GM12892 (cell line): ENCODE measurements at regions not wholly inside any gene's neighbourhood (a gene's known extent, or its start where the extent isn't known, plus 50 kb on each side); places are given as distances from the start of the nearest gene placed in this dataset.

ENCODE experiments used
- DNase-seq: peaks from one replicate; pipeline ENCODE4 v3.0.0; 2011; ENCODE audit not compliant: insufficient read length
- FAIRE-seq: peaks from 2 replicates; lab custom pipeline; 2011; peaks lifted over from hg19 to GRCh38; lab: Jason Lieb, UNC
- POLR2A ChIP-seq: IDR thresholded peaks from 2 replicates; pipeline ENCODE4 v1.6.1; 2011; ENCODE audit warnings: low read depth, low read length, control low read depth
- POLR2AphosphoS5 ChIP-seq: IDR thresholded peaks from 2 replicates; pipeline ENCODE4 v1.6.1; 2011; ENCODE audit warnings: low read depth, low read length, control low read depth
- TAF1 ChIP-seq: IDR thresholded peaks from 2 replicates; pipeline ENCODE4 v1.6.1; 2011; ENCODE audit warnings: low read depth, mild to moderate bottlenecking, control low read depth, low read length, borderline replicate concordance

DNA sequence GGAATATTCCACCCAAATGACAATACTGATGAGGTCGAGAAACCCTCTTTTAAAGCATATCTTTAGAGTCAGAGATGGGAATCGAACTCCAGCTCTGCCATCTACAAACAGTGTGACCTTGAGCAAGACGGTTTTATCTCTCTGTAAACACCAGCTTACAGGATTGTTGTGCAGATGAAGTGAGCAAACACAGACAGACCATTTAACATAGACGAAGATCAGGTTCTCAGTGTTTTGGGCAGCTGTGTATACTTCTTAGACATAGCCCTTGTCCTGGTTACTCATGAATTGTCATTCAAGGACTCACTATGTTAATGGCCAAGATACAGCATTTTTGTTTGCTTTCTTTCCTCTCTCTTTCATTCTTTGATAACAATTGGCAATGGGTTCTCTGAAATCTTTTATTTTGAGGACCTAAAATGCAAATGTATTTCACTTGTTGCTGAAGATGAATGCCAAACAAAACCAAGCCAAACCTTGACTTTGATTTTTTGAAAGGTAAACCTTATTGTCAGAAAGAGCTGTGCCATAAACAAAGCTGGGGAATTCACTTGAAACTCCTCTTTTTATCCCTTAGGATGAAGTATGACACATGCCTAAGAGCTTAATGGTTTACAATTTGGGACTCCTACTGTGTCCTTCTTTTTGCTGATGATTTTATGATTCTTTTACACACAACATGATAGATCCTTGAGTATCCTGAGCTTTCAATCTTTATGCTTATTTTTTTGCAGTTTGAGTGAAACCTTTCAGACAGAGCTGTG is 250.0 kb upstream of the PDZRN3 start:
- FAIRE-seq (no peak), DNase-seq (no peak)
- TF ChIP-seq POLR2AphosphoS5 (no peak), POLR2A (no peak), TAF1 (no peak)

DNA sequence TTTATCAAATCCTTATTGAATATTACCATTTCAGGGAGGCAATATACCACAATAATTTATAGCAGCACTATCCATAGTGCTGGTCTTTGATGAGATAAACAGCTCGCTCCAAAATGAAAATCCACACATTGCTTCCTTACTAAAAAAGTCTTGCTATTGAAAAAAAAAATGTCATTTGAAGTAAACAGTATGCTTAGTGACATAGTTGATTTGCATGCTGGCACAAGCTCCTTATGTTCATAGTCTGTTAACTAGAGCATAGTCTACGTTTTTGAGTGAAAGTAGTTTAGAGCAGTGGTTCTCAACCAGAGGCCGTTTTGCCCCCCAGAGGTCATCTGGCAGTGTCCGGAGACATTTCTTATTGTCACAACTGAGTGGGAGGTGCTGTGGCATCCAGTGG is 249.4 kb upstream of the PDZRN3 start:
- no peak for FAIRE-seq
- TF ChIP-seq TAF1 (no peak), POLR2A (no peak), POLR2AphosphoS5 (no peak)
- DNase-seq = no peak

DNA sequence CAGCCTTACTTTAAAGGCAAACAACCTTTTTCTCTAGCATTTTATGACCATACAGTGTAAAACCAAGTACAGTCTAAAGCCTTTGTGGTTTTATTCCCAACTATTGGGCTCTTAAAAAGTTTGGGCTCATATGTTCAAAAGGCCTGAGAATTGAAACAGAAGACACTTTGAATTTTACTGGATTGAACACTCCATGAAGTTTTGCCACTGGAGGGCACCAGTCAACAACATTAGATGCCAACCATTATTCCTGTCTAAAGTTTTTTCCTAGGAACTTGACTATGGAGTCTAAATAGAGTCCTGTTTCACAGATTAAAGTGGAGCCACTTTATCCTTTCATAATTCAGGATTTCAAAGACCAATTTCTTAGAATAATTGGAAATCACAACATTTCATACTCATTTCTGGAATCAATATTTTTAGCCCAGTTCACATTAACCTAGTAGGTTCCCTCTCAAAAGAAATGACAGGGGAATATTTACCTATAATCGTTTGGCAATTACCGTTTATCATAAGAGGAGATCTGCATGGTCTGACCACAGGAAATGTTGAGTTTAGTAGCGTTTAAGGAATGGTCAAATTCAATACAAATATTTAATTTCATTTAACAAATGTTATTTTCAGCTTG is 244.1 kb upstream of the PDZRN3 start:
- DNase-seq (no peak), FAIRE-seq (no peak)
- TF ChIP-seq POLR2A (no peak), TAF1 (no peak), POLR2AphosphoS5 (no peak)

DNA sequence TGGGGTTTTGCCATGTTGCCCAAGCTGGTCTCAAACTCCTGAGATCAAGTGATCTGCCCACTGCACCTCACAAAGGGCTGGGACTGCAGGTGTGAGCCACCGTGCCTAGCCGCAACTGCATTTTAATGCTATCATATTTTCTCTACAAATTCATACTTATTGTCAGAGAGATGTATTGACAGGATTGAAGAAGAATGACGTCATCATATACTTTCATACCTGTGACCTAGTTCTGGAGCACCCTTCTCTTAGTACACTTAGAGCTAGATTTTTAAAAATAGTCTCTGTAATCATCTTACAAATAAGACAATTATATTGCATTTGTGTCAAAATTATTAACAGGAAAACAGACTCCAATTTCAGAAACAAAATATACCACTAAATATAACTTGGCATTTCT is 242.8 kb upstream of the PDZRN3 start:
- no peak for DNase-seq
- FAIRE-seq = no peak
- TF ChIP-seq TAF1 (no peak), POLR2AphosphoS5 (no peak), POLR2A (no peak)

DNA sequence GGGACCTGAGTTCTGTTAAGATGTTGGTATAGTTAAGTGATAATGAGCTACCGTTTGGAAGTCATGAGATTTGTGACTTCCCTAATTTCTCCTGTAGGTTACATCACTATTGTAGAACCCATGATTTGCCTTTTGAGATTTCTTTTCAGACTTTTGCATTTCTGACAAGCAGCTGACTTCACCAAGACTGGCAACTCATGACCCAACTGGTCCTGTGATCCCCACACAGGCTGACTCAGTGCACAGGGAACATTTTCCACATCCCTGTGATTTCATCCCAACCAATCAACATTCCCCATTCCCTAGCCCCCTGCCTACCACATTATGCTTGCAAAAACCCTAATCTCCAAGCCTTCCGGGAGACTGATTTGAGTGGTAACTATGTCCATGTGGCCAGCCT is 242.1 kb upstream of the PDZRN3 start:
- no peak for FAIRE-seq
- no peak for DNase-seq
- TF ChIP-seq POLR2A = no peak
- no peak for TF ChIP-seq POLR2AphosphoS5
- no peak for TF ChIP-seq TAF1

DNA sequence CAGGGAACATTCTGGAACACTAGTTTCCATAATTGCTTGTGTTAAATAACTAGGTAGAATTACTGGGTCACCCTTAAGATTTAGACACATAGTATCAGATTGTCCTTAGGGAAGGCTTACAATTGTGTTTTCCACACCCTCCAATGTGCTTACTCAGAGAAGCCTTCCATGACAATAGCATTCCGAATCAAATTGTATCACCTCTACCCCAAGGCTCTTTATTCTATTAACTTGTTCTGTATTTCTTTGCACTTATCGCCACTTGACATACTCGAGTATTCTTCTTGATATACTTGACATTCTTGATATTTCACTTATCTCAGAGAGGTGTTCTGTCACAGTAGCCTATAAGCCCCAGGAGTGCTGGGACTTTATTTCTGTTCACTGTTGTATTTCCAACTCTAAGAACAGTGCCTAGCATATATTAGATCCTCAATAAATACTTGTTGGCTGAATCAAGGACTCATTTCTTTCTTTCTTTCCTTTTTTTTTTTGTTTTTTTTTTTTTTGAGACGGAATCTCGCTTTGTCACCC is 238.9 kb upstream of the PDZRN3 start:
- no peak for FAIRE-seq
- TF ChIP-seq POLR2A = no peak
- no peak for TF ChIP-seq POLR2AphosphoS5
- TF ChIP-seq TAF1 = no peak
- no peak for DNase-seq

DNA sequence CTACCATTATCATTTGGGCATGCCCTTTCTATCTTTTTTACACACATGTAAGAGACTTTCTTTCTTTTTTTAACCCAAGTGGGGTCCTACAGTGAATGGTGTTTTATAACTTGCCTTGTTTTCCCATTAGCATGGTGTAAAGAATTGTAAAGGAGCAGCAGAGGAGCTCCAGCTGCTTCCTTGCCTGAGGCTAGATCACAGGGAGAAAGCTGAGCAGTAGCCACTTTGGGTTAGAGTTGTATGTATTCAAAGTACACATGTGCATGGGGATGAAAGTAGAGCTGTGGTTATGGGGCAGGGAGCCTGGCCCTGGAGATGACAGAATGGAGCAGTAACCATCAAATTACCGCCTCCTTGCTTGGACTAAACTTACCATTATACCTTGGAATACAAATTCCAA is 231.1 kb upstream of the PDZRN3 start:
- FAIRE-seq = no peak
- no peak for DNase-seq
- TF ChIP-seq POLR2A = no peak

DNA sequence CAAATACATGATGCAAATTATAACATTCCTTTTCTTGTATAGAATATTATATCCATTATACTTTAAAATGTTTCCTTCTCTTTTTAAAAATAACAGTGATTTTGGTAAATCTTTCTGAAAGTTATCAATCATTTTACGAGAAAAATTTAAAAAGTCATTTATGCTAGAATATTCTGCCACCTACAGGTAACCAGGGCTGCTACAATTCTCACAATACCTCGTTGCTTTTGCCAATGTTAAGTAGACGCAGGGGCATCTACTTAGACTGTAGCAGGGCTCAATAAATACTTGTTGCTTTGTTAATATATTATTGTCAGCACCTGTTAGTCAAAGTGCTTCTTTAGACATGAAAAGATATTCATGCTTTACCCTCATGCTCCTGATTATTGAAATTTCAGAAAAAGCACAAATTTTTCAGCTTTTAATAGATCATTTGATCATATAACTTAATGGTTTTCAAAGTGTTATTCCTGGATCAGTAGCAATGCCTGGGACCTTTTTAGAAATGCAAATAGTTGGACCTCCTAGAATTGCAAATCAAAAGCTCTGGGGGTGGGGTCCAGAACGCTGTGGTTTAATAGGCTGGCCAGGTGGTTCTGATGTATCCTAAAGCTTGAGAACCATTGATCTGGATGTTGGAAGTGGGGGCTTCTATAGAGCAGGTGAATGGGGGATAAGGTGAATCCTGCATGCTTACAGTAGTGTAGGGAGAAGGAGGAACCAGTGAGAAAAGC is 223.6 kb upstream of the PDZRN3 start:
- FAIRE-seq (no peak), DNase-seq (no peak)
- TF ChIP-seq POLR2AphosphoS5 (no peak), TAF1 (no peak), POLR2A (no peak)

DNA sequence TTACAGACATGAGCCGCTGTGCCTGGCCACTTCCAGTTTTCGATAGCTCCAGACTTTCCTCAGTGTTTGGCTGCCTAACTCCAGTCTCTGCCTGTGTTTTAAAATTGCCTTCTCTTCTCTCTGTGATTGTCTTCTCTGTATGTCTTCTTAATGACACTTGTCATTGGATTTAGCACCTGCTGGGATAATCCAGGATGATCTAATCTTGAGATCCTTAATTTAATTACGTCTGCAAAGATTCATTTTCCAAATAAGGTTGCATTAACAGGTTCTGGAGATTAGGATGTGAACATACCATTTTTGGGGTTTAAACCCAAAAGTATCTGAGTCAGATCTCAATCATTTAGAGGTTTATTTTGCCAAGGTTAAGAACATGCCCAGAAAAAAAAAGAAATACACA is 222.2 kb upstream of the PDZRN3 start:
- FAIRE-seq (no peak), DNase-seq (no peak)
- TF ChIP-seq TAF1 (no peak), POLR2A (no peak), POLR2AphosphoS5 (no peak)

DNA sequence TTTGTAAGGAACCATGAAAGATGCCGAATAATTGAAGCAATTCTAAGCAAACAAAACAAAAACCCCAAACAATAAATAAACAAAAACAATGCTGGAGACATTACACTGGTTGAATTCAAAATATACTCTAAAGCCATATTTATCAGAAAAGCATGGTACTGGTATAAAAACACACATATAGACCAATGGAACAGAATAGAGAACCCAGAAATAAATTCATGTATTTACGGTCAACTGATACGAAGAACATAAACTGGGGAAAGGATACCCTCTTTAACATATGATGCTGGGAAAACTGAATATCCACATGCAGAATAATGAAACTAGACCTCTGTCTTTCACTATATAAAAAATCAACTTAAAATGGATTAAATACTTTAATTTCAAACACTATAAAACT is 214.3 kb upstream of the PDZRN3 start:
- FAIRE-seq (no peak), DNase-seq (no peak)
- TF ChIP-seq TAF1 = no peak
- TF ChIP-seq POLR2A = no peak
- TF ChIP-seq POLR2AphosphoS5 = no peak

DNA sequence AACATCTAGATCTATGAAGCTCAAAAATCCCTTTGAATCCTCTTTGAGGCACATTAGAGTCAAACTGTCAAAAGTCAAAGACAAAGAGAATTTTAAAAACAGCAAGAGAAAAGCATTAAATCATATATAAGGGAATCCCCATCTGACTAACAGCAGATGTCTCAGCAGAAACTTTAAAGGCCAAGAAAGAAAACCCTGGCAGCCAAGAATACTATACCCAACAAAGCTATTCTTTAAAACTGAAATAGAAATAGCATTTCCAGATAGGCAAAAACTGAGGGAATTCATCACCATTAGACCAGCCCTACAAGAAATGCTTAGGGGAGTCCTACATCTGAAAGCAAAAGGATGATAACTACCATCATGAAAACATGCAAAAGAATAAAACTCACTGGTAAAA is 211.2 kb upstream of the PDZRN3 start:
- FAIRE-seq = no peak
- TF ChIP-seq TAF1 (no peak), POLR2AphosphoS5 (no peak), POLR2A (no peak)
- no peak for DNase-seq
